ENCODE measurements at regions not wholly inside any gene's neighbourhood (a gene's known extent, or its start where the extent isn't known, plus 50 kb on each side); places are given as distances from the start of the nearest gene placed in this dataset.

DNA sequence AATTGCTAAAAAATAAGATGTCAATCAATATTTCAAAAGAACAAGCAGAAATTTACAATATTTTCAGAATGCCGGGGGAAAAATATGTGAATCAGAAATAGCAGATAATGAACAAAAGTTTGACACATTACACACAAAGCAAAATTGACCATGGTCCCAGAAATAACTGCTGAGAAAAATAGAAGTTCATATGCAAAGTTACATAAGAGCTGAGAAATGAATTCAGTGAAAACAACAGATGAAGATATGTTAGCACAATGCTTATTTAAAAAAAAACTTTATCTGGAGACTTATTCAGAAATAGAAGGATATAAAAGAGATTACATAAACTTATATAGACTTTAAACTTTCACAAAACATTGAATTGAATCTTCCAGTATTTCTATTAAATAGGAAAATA lies 1483.7 kb upstream of the ACO1 start:
- BruUV-seq (replicated peaks), result no TSS peak
- intact Hi-C loops (cut with micrococcal nuclease), result no loop called here
- no peaks in the 10 kb centered on the region for H3K9me2 ChIP-seq (ENCODE audit: insufficient read depth)
- ATAC-seq (no peak), DNase-seq (ENCODE audit: low read depth, low spot score) (no peak)
- H3K79me2 ChIP-seq (ENCODE audit: insufficient read depth, low read length), result no peaks in the 10 kb centered on the region
- H3K36me3 ChIP-seq (ENCODE audit: control insufficient read depth in 1 of 2, insufficient read depth in 2 of 2, low read length in 2 of 2), result no peaks in the 10 kb centered on the region
- no peaks in the 10 kb centered on the region for H3K27me3 ChIP-seq (ENCODE audit: insufficient read depth, low read length)
- H3K27ac ChIP-seq (ENCODE audit: low read depth, low read length), result no peak overlapping the region
- no peaks in the 10 kb centered on the region for H3K4me1 ChIP-seq (ENCODE audit: control insufficient read depth in 1 of 2, insufficient read depth in 2 of 2, low read length in 2 of 2)
- POLR2A ChIA-PET, result no interaction called here
- CTCF ChIA-PET, result no interaction called here
- H3K9me3 ChIP-seq (ENCODE audit: control insufficient read depth in 1 of 2, insufficient read depth in 1 of 2, low read depth in 1 of 2, low read length in 2 of 2), result no peaks in the 10 kb centered on the region
- no peak overlapping the region for H2AFZ ChIP-seq (ENCODE audit: low read depth, low read length, poor library complexity, severe bottlenecking)
- no peak overlapping the region for H3K4me2 ChIP-seq (ENCODE audit: low read length)
- TF ChIP-seq ELF1 (IDR thresholded peaks at IDR 0.05; ENCODE audit: borderline replicate concordance, low read depth) (no peak), POLR2A (IDR thresholded peaks at IDR 0.05; ENCODE audit: borderline replicate concordance, extremely low read depth, insufficient read depth, insufficient read length) (no peak), FOSL1 (IDR thresholded peaks at IDR 0.05; ENCODE audit: low read depth) (no peak), EZH2 (IDR thresholded peaks at IDR 0.05) (no peak), JUND (IDR thresholded peaks at IDR 0.05) (no peak)
- no peak overlapping the region for H3K4me3 ChIP-seq (replicated peaks in 1 of 2; ENCODE audit: low read depth in 1 of 2, low read length in 2 of 2)
- no peak overlapping the region for H3K9ac ChIP-seq (ENCODE audit: low read length)
- H4K20me1 ChIP-seq (ENCODE audit: insufficient read depth), result no peaks in the 10 kb centered on the region
- RAD21 ChIA-PET (ENCODE audit: low non-redundant PET in 1 of 2, low total read pairs in 2 of 2, uncharacterized antibody in 2 of 2, unreplicated experiment in 2 of 2), result no interaction called here

DNA sequence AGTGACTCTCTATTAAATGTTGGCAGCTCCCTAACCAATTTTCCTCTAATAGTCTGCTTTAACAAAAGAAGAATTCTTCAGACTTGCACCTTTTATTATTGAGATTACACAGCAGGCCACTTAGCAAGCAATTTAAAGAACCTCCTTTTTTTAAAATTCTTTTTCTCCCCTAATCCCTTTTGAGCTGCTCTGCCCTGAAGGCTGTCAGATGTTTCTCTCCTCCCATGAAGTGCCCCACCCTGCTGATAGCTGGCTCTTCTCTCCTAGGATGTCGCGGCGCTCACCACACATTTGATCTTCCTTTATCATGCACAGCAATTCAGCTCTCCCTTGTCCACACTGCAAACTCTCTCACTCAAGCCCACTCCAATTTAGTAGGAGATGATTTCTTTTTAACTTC lies 1471.1 kb upstream of the ACO1 start:
- H2AFZ ChIP-seq (ENCODE audit: low read depth, low read length, poor library complexity, severe bottlenecking), result no peak overlapping the region
- no peak overlapping the region for H3K27ac ChIP-seq (ENCODE audit: low read depth, low read length)
- no TSS peak for BruUV-seq (replicated peaks)
- POLR2A ChIA-PET, result no interaction called here
- no peak overlapping the region for H3K4me2 ChIP-seq (ENCODE audit: low read length)
- no peaks in the 10 kb centered on the region for H3K4me1 ChIP-seq (ENCODE audit: control insufficient read depth in 1 of 2, insufficient read depth in 2 of 2, low read length in 2 of 2)
- intact Hi-C loops (cut with micrococcal nuclease), result no loop called here
- H3K27me3 ChIP-seq (ENCODE audit: insufficient read depth, low read length), result no peaks in the 10 kb centered on the region
- no peaks in the 10 kb centered on the region for H3K9me2 ChIP-seq (ENCODE audit: insufficient read depth)
- H3K9ac ChIP-seq (ENCODE audit: low read length), result no peak overlapping the region
- ATAC-seq (no peak), DNase-seq (ENCODE audit: low read depth, low spot score) (no peak)
- H3K36me3 ChIP-seq (ENCODE audit: control insufficient read depth in 1 of 2, insufficient read depth in 2 of 2, low read length in 2 of 2), result no peaks in the 10 kb centered on the region
- CTCF ChIA-PET, result no interaction called here
- no peak overlapping the region for H3K4me3 ChIP-seq (replicated peaks in 1 of 2; ENCODE audit: low read depth in 1 of 2, low read length in 2 of 2)
- no peak for TF ChIP-seq JUND (IDR thresholded peaks at IDR 0.05)
- TF ChIP-seq EZH2phosphoT487 (IDR thresholded peaks at IDR 0.05; ENCODE audit: borderline replicate concordance), result no peak
- no peak for TF ChIP-seq POLR2A (IDR thresholded peaks at IDR 0.05; ENCODE audit: borderline replicate concordance, extremely low read depth, insufficient read depth, insufficient read length)
- TF ChIP-seq ZNF274 (IDR thresholded peaks at IDR 0.05; ENCODE audit: low read depth, low read length), result no peak
- no peak for TF ChIP-seq ELF1 (IDR thresholded peaks at IDR 0.05; ENCODE audit: borderline replicate concordance, low read depth)
- TF ChIP-seq EZH2 (IDR thresholded peaks at IDR 0.05), result no peak
- no peak for TF ChIP-seq ATF3 (IDR thresholded peaks at IDR 0.05)
- TF ChIP-seq REST (IDR thresholded peaks at IDR 0.05; ENCODE audit: low read depth), result no peak
- H3K79me2 ChIP-seq (ENCODE audit: insufficient read depth, low read length), result no peaks in the 10 kb centered on the region
- RAD21 ChIA-PET (ENCODE audit: low non-redundant PET in 1 of 2, low total read pairs in 2 of 2, uncharacterized antibody in 2 of 2, unreplicated experiment in 2 of 2), result no interaction called here
- no peaks in the 10 kb centered on the region for H4K20me1 ChIP-seq (ENCODE audit: insufficient read depth)
- peaks cover 0 to 3% of the 10 kb centered on the region in 2 experiments; a peak in 1 of 4 replicates for H3K9me3 ChIP-seq (ENCODE audit: control insufficient read depth in 1 of 2, insufficient read depth in 1 of 2, low read depth in 1 of 2, low read length in 2 of 2)
